Activated gamma-delta T cell treated with anti-CD3 and anti-CD28 coated beads, Interleukin-2, amount 50 U/mL, for 16 hours (primary cell): ENCODE measurements at regions not wholly inside any gene's neighbourhood (a gene's known extent, or its start where the extent isn't known, plus 50 kb on each side); places are given as distances from the start of the nearest gene placed in this dataset.

Experiments
- DNase-seq: peaks from one replicate; pipeline ENCODE4 v3.0.0-alpha.2; 2020; ENCODE audit warnings: low read depth

DNA sequence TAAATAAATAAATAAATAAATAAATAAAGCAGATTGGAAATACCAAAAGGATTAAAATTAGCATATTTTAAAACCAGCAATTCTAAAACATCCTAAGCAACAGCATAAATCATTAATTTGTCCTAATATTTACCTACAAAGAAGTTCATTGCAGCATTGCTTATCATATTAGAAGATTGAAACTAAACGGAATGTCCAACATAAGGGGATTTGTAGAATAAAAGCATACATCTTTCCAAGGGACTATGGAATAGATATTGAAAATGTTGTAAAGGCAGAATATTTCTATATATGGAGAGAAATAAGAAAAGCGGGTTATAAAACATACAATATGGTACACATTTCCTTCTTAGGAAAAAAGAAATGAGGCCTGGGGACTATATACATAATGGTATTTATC is 71.1 kb upstream of the RFC3 start:
- no peak for DNase-seq

DNA sequence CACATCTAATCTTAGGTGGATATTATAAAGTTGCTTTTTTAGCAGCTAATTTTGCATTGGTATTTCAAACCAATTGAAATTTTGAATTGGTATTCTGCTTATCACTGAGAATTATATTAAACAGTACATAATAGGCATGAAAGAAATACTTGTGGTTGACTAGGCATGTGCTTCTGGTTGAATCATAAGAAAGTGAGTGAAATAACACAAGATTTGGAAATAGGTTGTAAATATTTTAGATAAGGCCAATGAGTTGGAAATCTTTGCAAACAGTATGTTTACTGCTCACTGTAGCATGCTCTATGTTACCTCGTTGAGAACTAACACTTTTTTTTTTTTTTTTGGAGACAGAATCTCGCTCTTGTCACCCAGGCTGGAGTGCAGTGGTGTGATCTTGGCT is 66.8 kb upstream of the RFC3 start:
- DNase-seq, result no peak

DNA sequence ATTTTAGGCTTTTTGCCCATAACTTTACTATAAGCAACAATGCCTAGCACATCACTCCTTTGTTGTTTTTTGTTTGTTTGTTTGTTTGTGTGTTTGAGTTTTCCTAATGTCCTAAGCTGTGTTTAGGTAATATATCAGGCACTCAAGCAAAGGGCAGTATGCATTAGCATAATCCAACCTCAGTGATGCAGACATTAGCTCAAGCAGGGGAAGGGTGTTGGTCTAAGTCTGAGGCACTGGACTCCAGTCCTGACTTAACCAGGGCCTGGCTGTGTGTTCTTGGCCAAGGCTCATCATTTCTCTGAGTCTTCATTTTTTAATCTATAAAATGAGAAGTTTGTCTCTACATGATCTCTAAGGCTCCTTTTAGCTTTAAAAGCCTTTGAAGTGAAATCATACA is 65.9 kb upstream of the RFC3 start:
- DNase-seq, result no peak

DNA sequence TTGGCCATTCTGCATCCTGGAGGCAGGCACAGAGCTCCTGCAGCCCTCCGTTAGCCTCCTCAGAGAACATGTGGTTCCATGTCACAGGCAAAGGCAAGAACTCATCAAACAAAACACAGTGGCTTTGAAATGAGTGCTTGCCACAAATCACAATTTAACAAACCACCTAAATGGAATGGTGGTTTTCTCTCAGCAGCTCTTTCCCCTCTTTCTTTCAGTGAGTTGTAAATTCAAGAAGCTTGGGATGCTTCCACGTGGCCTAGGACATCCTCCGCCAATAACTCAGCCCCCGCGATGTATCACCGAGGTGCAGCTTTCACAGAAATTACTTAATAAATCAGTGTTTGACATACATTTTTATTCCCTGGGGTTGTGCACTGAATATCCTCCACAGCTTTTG is 65.4 kb upstream of the RFC3 start:
- no peak for DNase-seq

DNA sequence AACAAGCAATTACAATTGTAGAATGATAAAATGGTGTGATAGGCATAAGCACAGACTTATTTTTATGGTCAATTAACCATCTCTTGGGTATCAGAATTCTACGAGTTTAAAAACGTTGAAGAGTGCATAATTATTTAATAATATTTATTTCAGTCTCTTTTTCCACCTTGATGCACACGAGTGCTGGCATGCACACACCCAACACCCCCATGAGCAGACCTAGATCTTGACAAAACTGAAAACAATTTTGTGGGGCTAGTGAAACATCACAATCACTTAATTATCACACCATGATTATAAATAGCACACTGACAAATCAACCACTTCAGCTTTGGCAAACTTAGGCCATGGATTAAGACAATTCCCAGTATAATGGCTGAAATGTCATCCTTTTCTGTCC is 61.0 kb upstream of the RFC3 start:
- no peak for DNase-seq

DNA sequence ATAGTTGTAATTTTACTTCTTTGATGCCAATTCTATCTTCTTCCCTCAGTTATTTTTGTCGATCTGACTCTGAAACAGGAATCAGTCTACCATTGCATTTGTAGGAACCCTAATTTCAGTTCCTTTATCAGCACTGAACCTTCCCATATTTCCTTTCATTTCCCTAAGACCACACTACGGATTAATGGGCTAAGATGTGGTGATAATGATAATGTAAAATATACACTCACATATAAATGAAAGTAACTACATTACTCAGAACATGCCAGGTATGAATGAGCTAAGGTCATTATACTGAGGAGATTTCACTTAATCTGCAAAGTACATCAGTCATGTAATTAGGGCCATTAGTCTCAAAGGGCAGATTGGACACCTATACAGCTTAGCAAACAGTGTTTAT is 60.2 kb upstream of the RFC3 start:
- no peak for DNase-seq

DNA sequence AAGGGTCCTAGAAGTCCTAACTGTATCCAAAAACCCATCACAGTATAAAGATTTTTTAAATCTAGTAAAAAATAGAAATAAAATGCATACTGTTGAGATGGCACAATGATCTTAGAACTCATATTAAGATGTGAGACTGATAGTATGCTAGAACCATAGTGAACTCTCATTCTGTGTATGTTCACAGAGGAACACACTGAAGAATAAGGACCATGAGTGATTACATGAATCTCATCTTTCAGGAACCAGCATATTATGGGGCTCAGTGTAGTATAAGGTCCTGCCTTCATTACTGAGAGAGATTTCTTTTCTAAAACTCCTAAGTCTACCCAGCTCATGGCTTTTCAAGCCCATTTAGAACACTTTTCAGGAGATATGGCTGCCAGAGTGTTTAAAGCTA is 59.8 kb upstream of the RFC3 start:
- DNase-seq, result no peak

DNA sequence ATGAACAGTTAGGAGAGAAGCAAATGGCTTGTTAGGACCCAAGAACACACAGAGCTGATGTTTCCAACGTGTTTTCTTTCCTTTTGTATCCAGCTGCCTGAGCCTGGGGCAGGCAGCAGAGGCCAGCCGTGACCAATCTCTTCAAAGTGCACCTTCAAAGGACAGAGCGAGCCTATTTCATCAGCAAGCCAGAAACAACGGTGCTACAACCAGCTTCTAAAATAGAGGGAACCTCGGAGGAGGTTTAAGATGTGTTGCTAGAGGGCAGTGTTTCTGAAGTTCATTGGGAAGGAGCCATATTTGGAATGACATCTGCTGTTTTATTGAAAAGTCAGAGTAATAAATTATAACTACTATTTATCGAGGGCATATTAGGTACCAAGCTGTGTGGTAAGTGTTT is 56.2 kb upstream of the RFC3 start:
- DNase-seq, result no peak

DNA sequence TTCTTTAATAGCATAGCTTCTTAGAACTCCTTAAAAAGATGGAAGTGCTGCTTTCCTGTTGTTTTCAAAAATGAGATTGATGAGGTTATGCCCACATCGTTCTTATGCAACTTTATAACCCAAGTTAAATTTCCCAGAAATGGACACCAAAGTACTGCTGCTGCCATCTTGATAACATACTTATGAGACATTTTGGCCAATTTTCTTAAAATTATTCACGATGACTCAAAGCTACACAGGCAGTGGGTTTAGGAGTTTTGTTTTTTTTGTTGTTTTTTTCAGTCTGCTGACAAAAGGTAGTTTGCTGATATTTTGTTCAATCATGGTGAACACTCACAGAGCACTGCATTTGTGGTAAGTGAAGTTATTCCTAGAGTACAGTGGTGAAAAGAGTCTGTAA is 54.9 kb upstream of the RFC3 start:
- no peak for DNase-seq

DNA sequence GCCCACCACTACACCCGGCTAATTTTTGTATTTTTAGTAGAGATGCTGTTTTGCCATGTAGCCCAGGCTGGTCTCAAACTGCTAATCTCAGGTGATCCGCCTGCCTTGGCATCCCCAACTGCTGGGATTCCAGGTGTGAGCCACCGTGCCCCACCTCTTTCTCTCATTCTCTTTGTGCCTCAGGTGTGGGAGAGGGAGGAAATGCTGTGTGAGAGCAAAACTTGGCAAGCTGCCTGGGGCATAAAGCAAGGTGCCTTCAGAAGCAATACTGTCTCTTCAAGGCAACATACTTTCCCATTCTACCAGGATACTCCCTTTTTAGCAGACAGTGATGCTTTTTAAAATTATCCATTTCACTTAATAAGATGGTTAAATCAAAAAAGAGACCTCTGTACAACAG is 53.2 kb upstream of the RFC3 start:
- DNase-seq, result no peak

DNA sequence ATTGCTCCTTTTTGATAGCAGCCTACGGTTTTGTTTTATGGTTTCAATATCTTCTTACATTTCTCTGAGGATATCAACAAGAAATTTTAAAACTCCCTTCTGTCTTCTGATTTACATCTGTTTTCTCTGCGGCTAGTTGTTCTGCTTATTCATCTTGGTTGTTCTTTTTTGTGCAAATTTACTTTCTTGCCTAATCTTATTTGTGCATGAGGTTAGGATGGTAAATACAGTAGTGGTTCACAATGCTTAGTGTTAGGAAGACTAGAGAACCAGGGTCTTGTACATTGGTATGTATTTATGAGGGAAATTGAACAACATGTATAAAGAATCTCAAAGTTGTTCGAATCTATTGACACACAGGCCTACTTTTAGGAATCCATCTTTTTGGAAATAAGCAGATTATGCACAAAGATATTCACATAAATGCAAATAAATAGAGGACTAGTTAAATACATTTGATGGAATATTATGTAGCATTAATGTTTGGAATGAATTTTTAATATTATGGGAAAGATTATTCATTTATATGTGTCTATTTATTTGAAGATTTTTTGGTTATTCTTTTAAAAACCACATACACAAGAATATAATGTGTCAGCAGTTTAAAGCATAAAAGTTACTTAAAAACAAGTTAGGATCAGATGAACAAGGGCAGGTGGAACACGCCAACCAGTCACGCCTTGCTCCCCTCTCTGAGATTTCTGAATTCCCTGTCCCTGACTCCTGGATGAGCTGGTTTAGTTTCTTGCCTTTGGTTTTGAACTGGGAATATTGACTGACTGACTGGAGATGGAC is 51.4 kb upstream of the RFC3 start:
- no peak for DNase-seq

DNA sequence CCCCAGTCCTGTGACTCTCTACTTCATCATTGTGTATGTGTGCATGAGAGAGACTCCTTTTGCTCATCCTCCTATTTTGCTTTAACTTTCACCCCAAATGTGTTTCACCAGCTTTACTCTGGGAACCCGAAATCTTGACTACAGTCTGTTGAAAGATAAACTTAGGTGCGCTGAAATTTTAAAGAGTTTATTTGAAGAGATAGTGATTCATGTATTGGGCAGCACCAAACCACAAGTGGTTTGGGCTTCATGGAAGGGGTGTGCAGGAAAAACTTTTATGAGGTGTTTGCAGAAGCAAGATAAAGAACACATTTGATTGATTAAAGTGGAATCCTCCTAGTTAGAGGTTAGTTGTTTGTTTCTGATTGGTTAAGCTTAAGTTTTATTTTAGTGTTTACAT is 50.8 kb upstream of the RFC3 start:
- no peak for DNase-seq
